Astrocyte of the spinal cord (primary cell): ENCODE measurements at regions not wholly inside any gene's neighbourhood (a gene's known extent, or its start where the extent isn't known, plus 50 kb on each side); places are given as distances from the start of the nearest gene placed in this dataset.

Experiments
- DNase-seq: peaks from one replicate; pipeline ENCODE4 v3.0.0; 2011; ENCODE audit warnings: low read depth, low spot score
- H3K4me3 ChIP-seq: 2 replicates; pipeline ENCODE4 v1.5.1; 2011; ENCODE audit warnings: low read depth, mild to moderate bottlenecking, low read length, moderate library complexity
- CTCF ChIP-seq: IDR thresholded peaks from 2 replicates; pipeline ENCODE4 v1.5.1; 2012; ENCODE audit warnings: low read depth, mild to moderate bottlenecking, low read length, inconsistent platforms
- in situ Hi-C: cut with HindIII; loops from 2 replicates; pipeline ENCODE4 v1.10.0; 2017; ENCODE audit warnings: low sequenced_read_pairs

GRCh38 chr5:38119836-38120235 lies 138.5 kb upstream of the EGFLAM start:
- no peak overlapping the region for H3K4me3 ChIP-seq
- TF ChIP-seq CTCF, result no peak
- in situ Hi-C loops, result no loop called here
- no peak for DNase-seq

GRCh38 chr5:38117784-38118479 lies 140.4 kb upstream of the EGFLAM start:
- TF ChIP-seq CTCF, result no peak
- no peak for DNase-seq
- in situ Hi-C loops, result no loop called here

GRCh38 chr5:38115318-38115827 lies 143.0 kb upstream of the EGFLAM start:
- no peak for DNase-seq
- in situ Hi-C loops, result no loop called here
- TF ChIP-seq CTCF, result no peak
- H3K4me3 ChIP-seq, result no peak overlapping the region

More at GRCh38 chr5:38117784-38118479, 140.4 kb upstream of the EGFLAM start:
- H3K4me3 ChIP-seq, result no peak overlapping the region

GRCh38 chr5:38113880-38114279 lies 144.5 kb upstream of the EGFLAM start:
- in situ Hi-C loops, result no loop called here
- no peak for DNase-seq
- no peak for TF ChIP-seq CTCF
- no peak overlapping the region for H3K4me3 ChIP-seq

- TF ChIP-seq CTCF, result no peak
- DNase-seq, result no peak
- in situ Hi-C loops, result no loop called here
- no peak overlapping the region for H3K4me3 ChIP-seq
Observed at GRCh38 chr5:38113456-38113855, 144.9 kb upstream of the EGFLAM start.

- no peak for TF ChIP-seq CTCF
- H3K4me3 ChIP-seq, result no peak overlapping the region
- DNase-seq, result no peak
- in situ Hi-C loops, result no loop called here
Observed at GRCh38 chr5:38112938-38113337, 145.4 kb upstream of the EGFLAM start.
